Globus pallidus (tissue), 1 donor: ENCODE measurements at regions not wholly inside any gene's neighbourhood (a gene's known extent, or its start where the extent isn't known, plus 50 kb on each side); places are given as distances from the start of the nearest gene placed in this dataset.
A peak's percentile ranks its signal among the peaks of the same experiment; 100 is the strongest.

Experiments
- DNase-seq: peaks from one replicate; pipeline ENCODE4 v3.0.0-alpha.2; 2015; ENCODE audit warnings: low spot score

DNA sequence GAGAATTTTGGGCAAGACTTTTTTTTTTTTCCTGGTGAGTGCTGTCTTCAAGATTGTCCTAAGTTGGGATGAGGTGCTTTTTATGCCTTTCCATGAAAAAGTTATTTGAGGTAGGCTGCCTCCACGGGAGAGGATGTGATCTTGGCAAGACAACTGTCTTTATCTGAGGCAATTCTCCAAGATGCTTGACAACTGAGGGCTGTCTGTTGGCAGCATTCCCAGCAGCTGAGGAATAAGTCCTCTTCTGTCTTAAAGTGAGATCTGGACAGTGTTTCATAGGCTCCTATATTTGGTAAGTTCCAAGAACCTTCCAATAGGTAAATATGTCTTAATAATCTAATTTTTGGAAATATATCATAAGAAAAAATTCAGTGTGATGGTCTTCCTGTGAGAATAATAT is 662.0 kb downstream of the CDH11 start:
- DNase-seq, result no peak

DNA sequence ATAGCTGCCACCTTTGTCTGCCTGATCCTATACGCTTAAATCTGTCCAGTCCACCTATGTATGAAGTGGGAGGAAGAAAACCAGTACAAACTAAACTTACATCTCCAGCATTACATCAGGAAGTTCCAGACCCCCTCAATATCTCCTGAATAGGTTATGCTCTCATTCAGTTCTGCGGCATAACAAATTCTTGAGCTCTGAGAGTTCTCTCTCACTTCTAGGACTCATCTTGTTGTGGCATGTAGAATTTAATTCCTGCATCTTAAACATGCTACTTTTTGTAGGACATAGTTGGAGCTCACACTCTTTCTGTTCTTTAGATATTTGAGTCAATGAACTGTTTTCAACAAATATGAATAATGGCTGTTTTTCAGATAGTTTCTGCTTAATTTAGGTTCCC is 662.5 kb downstream of the CDH11 start:
- no peak for DNase-seq

DNA sequence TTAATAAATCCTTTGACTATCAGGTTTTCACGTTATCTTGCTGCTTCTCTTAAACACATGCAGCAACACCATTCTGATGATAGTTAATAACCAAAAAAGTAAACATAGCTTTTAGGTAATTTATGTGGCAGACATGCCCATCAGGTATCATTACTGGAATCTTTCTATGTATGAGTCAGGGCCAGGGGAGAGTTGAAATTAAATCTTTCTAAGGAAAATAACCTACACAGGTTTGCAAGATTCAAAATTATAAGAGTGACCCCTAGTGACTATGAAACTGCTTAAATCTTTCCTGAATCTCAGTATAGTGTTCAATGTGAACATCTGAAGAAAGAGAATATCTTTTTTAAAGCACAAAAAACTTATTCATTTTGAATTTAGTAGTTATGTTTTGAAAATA is 666.6 kb downstream of the CDH11 start:
- no peak for DNase-seq

DNA sequence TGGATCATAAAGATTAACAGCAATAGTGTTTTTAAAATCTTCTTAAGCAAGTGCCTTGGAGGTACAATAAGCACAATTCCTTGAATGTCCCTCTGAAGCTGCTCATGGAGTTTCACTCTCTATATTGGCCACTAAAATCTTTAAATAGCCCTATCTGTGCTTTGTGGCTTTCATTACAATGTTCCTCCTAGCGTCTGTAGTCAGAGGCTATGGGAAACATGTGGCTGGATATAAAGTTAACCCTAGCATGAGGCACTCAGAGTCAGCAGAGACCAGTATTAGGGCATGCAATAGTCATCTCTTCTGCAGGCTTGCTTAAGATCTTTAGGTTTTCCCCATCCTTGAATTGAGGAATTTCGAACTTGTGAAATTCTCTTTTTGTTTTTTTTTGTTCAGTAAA is 668.2 kb downstream of the CDH11 start:
- no peak for DNase-seq

DNA sequence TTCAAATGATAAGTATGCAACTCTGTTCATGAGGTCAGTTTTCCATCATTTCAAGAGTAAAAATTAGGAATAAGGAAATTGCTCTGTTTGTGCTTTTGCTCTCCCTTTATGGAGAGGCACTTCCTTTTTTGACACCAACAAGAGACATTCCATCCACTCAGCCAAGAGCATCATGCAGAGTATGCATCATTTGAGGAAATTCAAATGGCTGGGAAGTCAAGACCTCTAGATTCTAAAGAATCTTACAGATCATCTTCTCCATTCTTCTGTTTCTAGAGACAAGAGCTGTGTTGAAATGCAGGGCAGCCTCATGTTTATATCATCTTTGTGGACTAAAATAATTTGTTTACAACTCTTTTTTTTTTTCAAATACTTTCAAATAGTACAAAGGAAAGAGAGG is 669.4 kb downstream of the CDH11 start:
- DNase-seq, result no peak

DNA sequence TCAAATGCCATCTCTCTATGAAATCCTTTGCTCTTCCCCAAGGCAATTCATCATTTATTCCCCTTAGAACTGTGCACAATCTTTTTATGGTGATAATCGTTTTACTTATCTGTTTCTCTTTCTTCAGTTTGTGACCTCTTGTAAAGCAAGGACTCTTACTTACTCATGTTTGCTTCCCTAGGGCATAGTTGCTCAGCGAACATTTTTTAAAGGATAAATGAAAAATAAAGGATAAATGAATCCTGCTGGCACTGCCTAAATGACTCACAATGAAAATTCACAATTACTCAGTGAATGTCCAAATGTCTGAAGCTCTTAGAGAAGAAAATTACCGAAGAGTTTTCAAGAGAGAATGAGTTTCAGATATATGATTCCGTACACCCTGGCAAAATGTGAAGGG is 671.7 kb downstream of the CDH11 start:
- DNase-seq, result no peak

DNA sequence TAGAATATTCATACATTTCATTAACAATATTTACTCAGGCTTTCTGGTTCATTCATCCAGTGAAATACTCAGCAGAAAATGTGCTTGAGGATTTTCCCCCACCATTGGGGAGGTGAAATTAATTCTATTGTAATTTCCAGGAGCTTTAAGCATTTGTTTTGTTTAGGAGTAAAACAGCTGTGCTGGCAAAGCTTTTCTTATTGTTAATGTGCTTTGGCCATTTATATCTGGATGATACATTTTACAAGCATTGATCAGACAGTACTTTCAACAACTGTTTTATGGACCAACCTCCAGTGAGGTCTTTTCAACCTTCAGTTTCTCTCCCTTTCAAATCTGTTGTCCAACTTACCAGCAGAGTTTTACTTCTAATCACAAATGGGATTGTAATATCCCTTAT is 672.4 kb downstream of the CDH11 start:
- no peak for DNase-seq

DNA sequence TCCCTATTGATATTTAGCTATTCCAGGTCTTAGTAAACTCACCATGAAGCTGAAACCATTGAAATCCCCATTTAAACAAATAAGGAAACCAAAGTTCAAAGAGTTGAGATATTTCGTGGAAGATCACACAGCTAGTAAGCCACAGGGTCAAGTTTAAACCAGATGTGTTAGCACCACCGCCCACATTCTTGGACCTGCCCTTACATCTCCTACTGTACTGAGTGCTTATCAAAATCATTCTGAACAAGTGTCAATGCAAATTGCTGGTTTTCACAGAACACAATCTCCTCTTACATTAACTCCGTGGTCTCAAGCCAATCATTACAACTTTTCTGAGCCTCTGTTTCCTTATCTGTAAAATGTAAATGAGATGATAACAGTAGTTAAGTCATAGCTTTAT is 676.2 kb downstream of the CDH11 start:
- no peak for DNase-seq

DNA sequence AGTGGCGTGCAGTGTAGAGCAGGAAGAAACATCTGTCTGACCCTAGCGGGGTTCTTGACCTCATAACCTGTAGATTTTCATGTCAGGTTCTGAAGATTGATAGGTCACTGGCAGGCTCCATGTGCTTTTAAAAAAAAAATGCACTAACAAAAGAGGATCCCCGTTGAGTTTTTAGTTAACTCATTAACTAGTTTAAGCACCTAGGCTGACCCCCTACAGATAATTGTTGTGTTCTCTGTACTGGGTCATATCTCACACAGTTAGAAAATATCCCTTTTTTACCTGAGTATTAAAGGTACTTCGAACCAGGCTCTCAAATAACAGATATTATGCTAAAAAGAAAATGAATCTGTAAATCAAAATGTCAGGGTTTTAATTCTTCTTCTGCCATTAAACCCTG is 676.6 kb downstream of the CDH11 start:
- DNase-seq, result no peak

DNA sequence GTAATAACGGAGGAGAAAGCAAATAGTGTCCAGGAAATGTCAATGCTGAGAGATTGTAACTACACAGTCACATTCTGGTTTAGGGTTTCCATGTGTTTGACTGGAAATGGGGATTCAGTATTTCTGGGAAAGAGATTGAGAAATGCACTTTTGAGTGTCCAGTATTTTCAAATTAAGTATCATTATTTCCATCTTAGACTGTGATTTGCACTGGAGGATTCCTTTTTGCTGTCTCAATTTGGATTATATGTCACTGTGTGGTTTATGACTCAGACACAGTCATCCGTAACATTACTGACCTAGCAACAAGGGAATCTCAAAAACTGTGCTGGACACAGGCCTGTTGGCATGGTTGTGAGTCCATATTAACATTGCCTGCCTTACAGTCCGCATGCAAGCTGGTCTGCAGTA is 681.4 kb downstream of the CDH11 start:
- DNase-seq, result no peak

DNA sequence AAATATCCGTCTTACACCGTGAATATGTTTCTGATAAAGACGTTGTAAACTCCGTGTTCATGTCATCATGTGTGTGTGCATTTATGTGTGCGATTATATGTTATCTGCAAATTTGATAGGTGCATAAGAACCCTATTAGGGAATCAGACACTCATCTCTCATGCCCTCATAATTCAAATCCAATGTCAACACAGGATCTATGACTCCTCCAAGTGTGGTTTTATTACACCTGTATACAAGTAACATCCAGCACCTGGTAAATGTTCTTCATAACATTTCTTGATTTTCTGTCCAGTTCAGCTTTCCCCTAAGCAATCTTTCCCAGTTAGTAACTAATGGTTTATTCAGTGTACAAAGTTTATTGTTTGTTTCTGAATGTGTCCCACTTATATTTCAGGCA is 681.9 kb downstream of the CDH11 start:
- DNase-seq, result no peak

DNA sequence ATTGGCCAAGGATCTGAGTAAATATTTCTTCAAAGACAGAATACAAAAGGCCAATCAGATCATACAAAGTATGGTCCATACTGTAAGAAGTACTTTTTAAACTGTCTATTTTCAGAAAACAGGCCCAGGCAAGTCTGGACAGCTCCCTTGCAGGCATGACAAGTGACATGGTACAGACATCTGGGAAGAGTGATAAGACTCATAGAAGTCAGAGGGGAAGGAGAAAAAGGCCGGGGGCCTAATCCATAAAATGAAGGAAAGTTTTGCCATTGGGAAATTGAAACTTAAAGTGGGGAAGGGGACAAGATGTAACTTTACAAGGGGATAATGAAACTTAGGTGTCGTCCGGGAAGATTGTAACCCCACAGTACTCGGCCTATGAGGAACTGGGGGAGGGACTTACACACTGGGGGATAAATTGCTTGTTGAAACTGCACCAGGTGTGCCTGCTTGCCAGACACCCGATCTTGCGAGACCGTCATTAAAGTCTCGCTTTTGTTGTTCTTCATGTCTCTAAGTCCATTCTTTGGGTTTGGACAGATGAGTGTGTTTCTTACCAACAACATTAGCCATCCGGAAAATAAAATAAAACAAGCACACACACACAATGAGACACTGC is 684.0 kb downstream of the CDH11 start:
- DNase-seq, result no peak

DNA sequence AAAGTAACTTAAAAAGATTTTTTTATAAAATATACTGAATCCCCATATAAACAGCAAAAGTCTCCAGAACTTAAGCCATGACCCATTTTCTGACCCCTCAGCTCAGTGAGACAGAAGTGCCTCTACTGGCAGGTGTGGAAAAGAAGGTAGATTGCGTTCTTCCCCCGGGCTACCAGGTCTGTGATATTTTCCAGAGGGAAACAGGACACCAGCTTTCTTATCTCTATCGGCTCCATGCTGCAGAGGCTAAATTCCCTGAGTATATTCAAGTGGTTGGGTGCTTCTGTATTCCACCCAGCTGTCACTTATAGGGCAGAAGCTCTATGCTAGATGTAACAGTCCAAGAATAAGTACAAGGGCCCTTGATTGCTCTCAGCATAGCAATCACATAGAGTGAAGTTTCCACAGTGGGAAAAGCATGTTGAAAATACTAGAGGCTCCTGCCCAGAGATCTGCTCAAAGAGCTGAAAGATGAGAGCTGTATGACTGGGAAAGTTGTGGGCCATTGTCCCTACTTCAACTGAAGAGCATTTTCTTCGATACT is 687.3 kb downstream of the CDH11 start:
- no peak for DNase-seq

DNA sequence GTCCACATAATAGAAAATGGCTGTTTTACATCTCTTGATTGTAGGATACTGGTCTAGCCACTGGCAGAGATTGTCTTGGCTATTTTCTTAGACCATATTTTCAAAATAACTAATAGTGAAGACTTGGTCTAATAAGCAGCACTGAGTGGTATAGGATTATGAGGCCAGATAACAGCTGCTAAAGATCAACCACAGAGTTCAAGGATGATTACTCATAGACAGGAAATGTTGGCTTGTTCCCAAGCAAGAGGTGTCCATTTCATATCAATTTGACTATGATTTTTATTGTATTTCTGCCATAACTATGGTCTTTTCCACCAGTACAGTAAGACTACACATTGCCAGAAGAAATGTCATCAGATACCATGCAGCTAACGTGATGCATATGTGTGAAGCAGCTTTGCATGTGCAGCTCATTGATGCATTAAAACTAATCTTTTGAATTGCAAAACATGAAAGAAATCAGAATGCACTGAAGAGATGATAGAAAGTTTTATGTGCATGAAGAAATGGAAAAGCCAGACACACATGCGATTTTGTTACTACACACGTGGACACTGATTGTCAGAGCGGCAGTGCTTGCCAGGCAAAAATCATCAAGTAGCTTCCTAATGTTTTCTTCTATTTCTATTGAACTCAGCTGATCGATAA is 693.3 kb downstream of the CDH11 start:
- DNase-seq, result no peak

DNA sequence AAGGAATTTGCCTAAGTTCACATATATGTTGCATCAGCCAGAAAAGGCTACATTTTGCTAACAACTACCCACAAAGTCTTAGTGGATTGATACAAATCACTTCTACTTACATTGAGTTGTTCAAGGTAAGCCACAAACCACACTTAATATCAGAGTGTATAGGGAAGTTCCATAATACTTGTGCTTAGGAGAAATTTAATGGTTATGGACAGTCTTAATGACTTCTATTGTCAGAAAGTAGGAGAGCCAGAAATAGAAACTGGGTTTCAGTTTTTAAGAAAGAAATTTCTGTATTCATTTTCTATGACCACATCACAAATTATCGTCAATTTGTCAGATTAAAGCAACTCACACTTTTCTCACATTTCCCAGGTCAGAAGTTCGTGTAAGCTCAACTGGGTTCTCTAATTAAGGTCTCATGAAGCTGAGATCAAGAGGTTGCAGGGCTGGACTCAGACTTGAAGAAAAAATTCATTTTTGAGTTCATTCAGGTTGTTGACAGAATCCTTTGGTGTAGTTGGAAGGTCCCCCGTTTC is 695.7 kb downstream of the CDH11 start:
- no peak for DNase-seq

DNA sequence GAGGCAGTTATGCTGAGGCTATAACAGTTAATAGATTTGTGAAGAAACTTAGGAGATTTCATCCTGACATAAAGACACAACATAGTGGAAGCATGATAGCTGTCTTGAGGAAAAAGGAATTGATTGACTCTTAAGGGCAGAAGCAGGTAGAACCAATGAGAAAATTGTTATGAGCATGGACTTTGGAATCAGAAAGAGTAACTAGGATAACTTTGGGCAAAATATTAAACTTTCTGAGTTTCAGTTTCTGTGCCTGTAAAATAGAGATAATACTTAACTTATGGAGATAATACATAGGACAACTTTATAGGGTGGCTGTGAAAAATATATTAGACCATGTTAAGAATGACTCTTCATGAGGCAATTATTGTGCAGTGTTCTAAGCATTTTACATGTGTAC is 696.5 kb downstream of the CDH11 start:
- DNase-seq, result no peak

DNA sequence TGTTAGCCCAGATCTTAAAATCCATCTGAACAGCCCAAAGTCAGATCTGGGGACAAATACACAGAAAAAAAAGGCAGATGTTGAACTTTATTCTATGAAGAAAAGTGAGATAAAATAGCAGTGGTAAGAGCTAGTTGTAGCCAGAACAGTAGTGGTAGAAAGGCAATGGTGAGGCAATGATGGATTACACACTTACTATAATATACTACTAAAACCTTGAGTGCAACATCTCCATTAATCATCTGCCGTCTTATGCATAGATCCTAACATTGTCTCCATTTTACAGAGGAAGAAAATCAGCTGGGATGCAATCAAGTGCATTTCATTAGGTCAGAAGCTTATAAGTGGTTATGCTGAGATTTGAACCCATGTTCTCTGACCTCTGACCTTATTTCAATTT is 699.6 kb downstream of the CDH11 start:
- DNase-seq, result no peak

DNA sequence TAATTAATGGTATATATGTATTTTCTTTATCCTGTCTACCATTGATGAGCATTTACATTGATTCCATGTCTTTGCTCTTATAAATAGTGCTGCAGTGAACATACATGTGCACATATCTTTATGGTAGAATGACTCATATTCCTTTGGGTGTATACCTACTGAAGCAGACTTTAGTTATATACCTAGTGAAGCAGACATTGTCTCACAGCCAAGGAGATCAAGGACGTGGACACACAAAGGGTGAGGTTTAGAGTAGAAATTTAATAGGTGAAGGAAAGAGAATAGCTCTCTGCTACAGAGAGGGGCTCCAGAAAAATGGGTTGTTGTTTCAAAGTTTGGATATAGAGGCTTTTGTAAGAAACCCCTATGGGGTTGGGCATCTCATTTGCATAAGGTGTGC is 700.3 kb downstream of the CDH11 start:
- no peak for DNase-seq

DNA sequence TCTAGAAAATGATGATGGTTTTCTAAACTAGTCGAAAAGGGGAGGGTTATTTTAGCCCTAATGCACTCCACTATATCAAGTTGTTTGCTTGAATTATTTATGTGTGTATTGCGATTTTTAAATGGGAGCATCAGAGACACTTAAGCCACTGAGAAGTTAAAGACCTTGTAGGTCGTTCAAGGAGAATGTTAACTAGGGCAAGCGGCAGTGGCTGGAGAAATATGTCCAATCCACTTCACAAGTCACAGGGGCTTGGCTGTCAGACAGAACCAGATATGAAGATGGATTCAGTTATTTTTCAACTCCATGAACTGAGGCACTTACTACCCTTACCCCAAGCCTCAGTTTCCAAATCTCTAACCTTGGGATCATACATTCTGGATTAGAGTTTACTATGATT is 702.0 kb downstream of the CDH11 start:
- DNase-seq, result no peak

DNA sequence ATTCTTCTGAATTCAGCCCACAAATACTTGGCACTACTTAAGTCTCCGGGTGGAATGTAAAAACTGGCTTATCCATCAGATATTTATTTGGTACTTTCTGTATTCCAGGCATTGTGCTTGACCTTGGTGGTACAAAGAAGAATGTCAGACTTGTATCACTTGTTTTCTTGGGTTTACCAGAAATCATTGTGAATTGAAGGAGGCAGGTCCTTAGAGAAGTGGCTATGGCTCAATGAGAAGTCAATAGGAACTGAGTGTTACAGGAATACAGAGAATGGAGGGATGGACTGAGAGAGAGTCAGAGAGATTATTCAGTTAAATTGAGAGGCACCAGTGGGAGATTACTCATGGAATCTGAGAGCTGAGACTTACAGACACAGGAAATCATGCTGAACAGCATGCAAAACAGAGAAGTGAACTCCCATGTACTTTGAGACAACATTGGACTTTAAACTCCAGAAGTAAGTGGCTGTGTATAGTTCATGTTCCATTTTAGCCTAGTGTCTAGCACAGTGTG is 704.1 kb downstream of the CDH11 start:
- DNase-seq, result no peak

DNA sequence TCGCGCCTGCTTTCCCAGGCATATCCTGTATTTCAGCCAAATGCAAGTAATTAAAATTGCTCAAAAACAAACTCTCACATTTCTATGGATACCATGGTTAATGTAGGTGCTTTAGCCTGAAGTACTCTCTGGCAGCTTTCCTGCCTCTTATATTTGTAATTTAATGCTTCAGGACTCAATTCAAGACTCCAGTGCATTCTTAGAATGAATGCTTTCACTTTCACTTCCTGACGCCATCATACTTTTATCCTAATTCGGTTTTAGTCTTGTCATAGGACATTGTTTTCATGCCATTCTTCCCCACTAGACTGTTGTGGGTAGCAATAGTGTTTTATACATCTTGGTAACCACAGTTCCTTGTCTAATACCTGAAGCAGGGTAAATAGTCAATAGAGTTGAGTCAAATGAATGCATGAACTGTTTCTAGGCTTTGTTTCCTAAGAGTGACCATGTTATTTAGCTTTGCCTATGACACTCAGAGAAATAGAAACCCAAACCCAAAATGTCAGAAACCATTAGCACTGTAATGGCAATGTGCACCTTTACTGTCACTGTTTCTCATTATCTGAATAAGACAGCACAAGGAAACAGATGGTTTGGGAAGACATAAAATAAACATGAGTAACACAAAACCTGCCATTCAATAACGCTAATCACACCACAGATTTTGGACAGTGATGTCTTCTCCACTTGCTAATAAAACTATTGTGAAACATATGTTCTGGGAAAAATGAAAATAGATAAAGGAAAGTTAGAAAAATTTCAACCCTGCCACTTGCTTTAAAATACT is 705.5 kb downstream of the CDH11 start:
- DNase-seq, result peak; percentile 16

DNA sequence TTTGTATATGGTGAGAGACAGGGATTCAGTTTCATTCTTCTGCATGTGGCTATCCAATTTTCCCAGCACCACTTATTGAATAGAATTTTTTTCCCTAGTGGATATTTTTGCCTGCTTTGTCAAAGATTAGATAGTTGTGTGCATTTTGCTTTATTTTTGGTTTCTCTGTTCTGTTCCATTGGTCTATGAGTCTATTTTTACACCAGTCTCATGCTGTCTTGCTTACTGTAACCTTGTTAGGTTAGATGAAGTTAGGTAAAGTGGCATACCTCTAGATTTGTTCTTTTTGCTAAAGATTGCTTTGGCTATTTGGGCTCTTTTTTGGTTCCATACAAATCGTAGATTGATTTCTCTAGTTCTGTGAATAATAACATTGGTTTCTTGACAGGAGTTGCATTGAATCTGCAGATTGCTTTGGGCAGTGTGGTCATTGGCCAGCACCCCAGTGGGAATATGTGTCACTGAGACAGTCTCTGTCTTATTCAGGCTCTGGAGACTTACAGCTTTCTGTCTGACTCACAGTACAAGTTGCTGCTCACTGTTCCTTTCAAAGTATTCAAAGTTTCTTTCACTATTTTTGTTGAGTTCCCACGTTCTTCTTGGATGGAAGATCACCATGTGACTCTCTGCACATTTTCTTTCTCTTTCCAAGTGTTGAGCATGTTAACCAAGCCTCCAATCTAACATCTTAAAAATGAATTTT is 709.1 kb downstream of the CDH11 start:
- no peak for DNase-seq
